ENCODE measurements at regions not wholly inside any gene's neighbourhood (a gene's known extent, or its start where the extent isn't known, plus 50 kb on each side); places are given as distances from the start of the nearest gene placed in this dataset.

DNA sequence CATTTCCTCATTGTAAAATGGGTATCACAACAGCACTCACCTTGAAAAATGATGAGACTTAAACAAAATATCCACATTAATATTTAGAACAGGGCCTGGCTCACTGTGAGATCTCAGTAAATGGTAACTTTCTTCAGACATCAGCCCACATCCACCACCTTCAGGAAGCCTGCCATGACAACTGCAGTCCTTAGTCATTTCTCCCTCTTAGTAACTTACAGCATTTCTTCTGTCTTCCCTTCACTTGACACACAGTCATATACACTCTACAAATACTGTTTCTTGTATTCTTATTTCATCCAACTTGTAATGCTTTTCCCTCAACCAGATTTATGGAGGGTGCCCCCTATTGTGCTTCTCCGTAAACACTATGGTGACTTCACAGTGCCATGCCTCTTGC is 263.0 kb downstream of the ZNF516 start:
- Histone ChIP-seq H3K4me3 (replicated peaks; ENCODE audit: insufficient read depth, low read length) (no peak overlapping the region), H3K27me3 (ENCODE audit: insufficient read depth, poor library complexity, severe bottlenecking) (peaks cover 7% of the 10 kb centered on the region), H3K27ac (replicated peaks) (no peak overlapping the region)
- no peak for DNase-seq (ENCODE audit: low read depth in 1 of 2, low spot score in 1 of 2)
- TF ChIP-seq GABPA (IDR thresholded peaks at IDR 0.05; ENCODE audit: low read depth) (no peak), SPI1 (IDR thresholded peaks at IDR 0.05; ENCODE audit: borderline replicate concordance, low read depth) (no peak), POLR2AphosphoS5 (IDR thresholded peaks at IDR 0.05; ENCODE audit: low read depth) (no peak)
- TF ChIP-seq, protein P1, sequence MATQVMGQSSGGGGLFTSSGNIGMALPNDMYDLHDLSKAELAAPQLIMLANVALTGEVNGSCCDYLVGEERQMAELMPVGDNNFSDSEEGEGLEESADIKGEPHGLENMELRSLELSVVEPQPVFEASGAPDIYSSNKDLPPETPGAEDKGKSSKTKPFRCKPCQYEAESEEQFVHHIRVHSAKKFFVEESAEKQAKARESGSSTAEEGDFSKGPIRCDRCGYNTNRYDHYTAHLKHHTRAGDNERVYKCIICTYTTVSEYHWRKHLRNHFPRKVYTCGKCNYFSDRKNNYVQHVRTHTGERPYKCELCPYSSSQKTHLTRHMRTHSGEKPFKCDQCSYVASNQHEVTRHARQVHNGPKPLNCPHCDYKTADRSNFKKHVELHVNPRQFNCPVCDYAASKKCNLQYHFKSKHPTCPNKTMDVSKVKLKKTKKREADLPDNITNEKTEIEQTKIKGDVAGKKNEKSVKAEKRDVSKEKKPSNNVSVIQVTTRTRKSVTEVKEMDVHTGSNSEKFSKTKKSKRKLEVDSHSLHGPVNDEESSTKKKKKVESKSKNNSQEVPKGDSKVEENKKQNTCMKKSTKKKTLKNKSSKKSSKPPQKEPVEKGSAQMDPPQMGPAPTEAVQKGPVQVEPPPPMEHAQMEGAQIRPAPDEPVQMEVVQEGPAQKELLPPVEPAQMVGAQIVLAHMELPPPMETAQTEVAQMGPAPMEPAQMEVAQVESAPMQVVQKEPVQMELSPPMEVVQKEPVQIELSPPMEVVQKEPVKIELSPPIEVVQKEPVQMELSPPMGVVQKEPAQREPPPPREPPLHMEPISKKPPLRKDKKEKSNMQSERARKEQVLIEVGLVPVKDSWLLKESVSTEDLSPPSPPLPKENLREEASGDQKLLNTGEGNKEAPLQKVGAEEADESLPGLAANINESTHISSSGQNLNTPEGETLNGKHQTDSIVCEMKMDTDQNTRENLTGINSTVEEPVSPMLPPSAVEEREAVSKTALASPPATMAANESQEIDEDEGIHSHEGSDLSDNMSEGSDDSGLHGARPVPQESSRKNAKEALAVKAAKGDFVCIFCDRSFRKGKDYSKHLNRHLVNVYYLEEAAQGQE (IDR thresholded peaks at IDR 0.05; ENCODE audit: insufficient replicate concordance, low read depth), result no peak
- TF ChIP-seq, protein P2, sequence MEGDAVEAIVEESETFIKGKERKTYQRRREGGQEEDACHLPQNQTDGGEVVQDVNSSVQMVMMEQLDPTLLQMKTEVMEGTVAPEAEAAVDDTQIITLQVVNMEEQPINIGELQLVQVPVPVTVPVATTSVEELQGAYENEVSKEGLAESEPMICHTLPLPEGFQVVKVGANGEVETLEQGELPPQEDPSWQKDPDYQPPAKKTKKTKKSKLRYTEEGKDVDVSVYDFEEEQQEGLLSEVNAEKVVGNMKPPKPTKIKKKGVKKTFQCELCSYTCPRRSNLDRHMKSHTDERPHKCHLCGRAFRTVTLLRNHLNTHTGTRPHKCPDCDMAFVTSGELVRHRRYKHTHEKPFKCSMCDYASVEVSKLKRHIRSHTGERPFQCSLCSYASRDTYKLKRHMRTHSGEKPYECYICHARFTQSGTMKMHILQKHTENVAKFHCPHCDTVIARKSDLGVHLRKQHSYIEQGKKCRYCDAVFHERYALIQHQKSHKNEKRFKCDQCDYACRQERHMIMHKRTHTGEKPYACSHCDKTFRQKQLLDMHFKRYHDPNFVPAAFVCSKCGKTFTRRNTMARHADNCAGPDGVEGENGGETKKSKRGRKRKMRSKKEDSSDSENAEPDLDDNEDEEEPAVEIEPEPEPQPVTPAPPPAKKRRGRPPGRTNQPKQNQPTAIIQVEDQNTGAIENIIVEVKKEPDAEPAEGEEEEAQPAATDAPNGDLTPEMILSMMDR (IDR thresholded peaks at IDR 0.05; ENCODE audit: insufficient read depth, low read length), result no peak

DNA sequence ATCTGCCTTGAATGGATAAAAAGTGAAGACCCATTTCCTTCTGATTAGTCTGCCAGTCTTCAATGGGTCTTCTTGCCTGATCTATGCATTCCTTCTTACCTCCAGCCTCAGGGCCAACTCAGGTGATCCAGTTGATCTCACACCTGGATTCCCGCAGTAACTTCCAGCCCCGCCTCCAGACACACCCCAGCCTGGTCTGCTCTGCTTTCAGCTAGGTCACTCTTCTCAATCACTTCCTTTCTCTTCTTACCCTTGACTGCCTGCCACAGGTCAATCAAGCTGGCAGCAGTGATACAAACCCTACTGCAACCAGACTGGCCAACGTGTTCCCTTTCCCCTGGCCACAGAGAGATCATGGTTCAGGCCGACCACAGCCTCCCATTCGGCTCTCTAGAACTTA is 263.6 kb downstream of the ZNF516 start:
- no peak for DNase-seq (ENCODE audit: low read depth in 1 of 2, low spot score in 1 of 2)
- TF ChIP-seq POLR2AphosphoS5 (IDR thresholded peaks at IDR 0.05; ENCODE audit: low read depth), result no peak
- TF ChIP-seq, protein P1 (IDR thresholded peaks at IDR 0.05; ENCODE audit: insufficient replicate concordance, low read depth), result no peak
- TF ChIP-seq GABPA (IDR thresholded peaks at IDR 0.05; ENCODE audit: low read depth), result no peak
- TF ChIP-seq, protein P2 (IDR thresholded peaks at IDR 0.05; ENCODE audit: insufficient read depth, low read length), result no peak
- no peak for TF ChIP-seq SPI1 (IDR thresholded peaks at IDR 0.05; ENCODE audit: borderline replicate concordance, low read depth)
- H3K4me3 ChIP-seq (replicated peaks; ENCODE audit: insufficient read depth, low read length), result no peak overlapping the region
- H3K27ac ChIP-seq (replicated peaks), result no peak overlapping the region
- H3K27me3 ChIP-seq (ENCODE audit: insufficient read depth, poor library complexity, severe bottlenecking), result peaks cover 7% of the 10 kb centered on the region

DNA sequence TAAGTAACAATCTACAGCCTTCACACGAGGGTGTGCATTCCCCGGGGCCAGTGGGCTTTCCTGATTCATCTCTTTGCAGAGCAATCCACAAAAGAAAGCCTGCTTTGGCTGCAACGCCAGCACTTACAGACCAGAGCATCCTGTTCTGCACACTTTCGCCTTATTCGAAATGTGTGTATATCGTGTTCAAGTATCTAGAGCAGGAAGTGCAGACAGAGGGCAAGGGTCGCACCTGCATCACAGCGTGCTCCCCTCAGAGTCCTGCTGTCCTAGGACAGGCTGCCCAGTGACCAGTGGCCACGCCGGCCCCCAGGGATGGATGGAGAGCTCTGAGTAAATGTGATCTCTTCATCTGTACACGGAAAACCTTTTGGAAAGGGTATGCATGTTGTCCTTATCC is 264.3 kb downstream of the ZNF516 start:
- Histone ChIP-seq H3K27me3 (ENCODE audit: insufficient read depth, poor library complexity, severe bottlenecking) (peaks cover 7% of the 10 kb centered on the region), H3K27ac (replicated peaks) (no peak overlapping the region), H3K4me3 (replicated peaks; ENCODE audit: insufficient read depth, low read length) (no peak overlapping the region)
- TF ChIP-seq, protein P2 (IDR thresholded peaks at IDR 0.05; ENCODE audit: insufficient read depth, low read length), result no peak
- TF ChIP-seq POLR2AphosphoS5 (IDR thresholded peaks at IDR 0.05; ENCODE audit: low read depth) (no peak), GABPA (IDR thresholded peaks at IDR 0.05; ENCODE audit: low read depth) (no peak), SPI1 (IDR thresholded peaks at IDR 0.05; ENCODE audit: borderline replicate concordance, low read depth) (no peak)
- TF ChIP-seq, protein P1 (IDR thresholded peaks at IDR 0.05; ENCODE audit: insufficient replicate concordance, low read depth), result no peak
- DNase-seq (ENCODE audit: low read depth in 1 of 2, low spot score in 1 of 2), result no peak

All from HL-60 (cell line).